ENCODE measurements at regions not wholly inside any gene's neighbourhood (a gene's known extent, or its start where the extent isn't known, plus 50 kb on each side); places are given as distances from the start of the nearest gene placed in this dataset.
"Not testable (repeated sequence)": the region's sequence is repeated elsewhere in the genome, so short reads cannot be mapped to it uniquely, and the experiment has no call there.

DNA sequence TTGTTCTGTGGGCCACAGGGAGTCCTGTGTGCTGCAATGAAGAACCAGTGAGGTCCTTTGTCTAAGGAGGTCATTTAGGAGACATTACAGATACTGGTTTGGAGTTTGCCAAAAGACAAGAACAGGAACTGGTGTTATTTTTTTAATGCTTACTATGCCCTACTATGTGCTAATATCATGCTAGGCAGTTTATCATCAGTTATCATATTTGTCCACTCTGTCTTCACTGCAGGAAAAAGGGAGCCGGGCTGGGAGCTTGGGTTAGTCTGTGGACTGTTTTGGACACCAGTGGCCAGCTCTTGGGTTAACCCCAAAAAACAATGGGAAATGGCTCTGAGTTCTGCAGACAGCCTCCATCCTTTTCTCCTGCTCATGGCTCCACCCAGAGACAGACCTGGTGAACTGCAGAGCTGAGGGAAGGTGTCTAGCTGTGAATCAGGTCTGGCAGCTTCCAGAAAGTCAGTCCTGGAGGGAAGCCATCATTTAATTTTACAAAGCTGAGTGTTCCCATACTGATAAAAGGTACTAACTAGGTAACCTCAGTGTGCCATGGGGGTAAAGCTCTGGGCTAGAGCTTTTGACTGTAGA is 101.2 kb upstream of the ZNF746 start:
- no peak overlapping the region for H3K4me3 ChIP-seq
- H3K9me3 ChIP-seq: no peaks in the 10 kb centered on the region
- no peaks in the 10 kb centered on the region for H3K27me3 ChIP-seq
- H3K4me1 ChIP-seq: no peaks in the 10 kb centered on the region
- H3K27ac ChIP-seq: no peak overlapping the region
- in situ Hi-C loops (cut with MboI; ENCODE audit: low sequenced_read_pairs in 4 of 4) (no loop called here), intact Hi-C loops (cut with DNase I; ENCODE audit: low total_unique reads) (no loop called here)
- H3K36me3 ChIP-seq: peaks cover 3 to 28% of the 10 kb centered on the region in 2 donors
- TF ChIP-seq POLR2A (IDR thresholded peaks at IDR 0.05): no peak
- TF ChIP-seq, protein P1, sequence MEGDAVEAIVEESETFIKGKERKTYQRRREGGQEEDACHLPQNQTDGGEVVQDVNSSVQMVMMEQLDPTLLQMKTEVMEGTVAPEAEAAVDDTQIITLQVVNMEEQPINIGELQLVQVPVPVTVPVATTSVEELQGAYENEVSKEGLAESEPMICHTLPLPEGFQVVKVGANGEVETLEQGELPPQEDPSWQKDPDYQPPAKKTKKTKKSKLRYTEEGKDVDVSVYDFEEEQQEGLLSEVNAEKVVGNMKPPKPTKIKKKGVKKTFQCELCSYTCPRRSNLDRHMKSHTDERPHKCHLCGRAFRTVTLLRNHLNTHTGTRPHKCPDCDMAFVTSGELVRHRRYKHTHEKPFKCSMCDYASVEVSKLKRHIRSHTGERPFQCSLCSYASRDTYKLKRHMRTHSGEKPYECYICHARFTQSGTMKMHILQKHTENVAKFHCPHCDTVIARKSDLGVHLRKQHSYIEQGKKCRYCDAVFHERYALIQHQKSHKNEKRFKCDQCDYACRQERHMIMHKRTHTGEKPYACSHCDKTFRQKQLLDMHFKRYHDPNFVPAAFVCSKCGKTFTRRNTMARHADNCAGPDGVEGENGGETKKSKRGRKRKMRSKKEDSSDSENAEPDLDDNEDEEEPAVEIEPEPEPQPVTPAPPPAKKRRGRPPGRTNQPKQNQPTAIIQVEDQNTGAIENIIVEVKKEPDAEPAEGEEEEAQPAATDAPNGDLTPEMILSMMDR (IDR thresholded peaks at IDR 0.05 in 4 of 5, conservative IDR thresholded peaks at IDR 0.05 in 1 of 5): no peak
- no peak for ATAC-seq
- DNase-seq: no peak

DNA sequence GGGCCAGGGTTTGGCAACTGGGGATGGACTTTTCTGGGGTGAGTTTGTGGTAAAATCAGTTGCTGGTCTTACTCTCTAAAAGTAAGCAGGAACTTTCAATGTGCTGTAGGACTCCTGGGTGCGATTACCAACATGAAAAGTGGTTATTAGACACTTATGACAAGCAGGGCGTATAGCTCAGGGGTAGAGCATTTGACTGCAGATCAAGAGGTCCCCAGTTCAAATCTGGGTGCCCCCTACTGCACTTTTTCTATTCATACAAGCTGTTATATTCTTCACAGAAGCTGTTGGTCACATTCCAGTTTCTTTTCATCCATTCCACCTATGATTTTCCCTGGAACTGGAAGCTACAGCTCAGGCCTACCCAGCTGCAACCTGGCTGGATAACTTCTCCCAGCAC is 100.2 kb upstream of the ZNF746 start:
- H3K27ac ChIP-seq; intact Hi-C loops (cut with DNase I; ENCODE audit: low total_unique reads); ATAC-seq; in situ Hi-C loops (cut with MboI; ENCODE audit: low sequenced_read_pairs in 4 of 4); DNase-seq; H3K27me3 ChIP-seq; H3K4me3 ChIP-seq; H3K4me1 ChIP-seq; H3K9me3 ChIP-seq: not testable (repeated sequence)
- H3K36me3 ChIP-seq: peaks cover 3 to 28% of the 10 kb centered on the region in 2 donors

- Histone ChIP-seq H3K4me3 (no peak overlapping the region), H3K27me3 (no peaks in the 10 kb centered on the region), H3K27ac (no peak overlapping the region), H3K36me3 (peaks cover 0 to 13% of the 10 kb centered on the region in 2 donors), H3K9me3 (no peaks in the 10 kb centered on the region), H3K4me1 (no peaks in the 10 kb centered on the region)
- TF ChIP-seq, protein P1 (IDR thresholded peaks at IDR 0.05 in 4 of 5, conservative IDR thresholded peaks at IDR 0.05 in 1 of 5): no peak
- no peak for TF ChIP-seq POLR2A (IDR thresholded peaks at IDR 0.05)
- DNase-seq: no peak
- no peak for ATAC-seq
- in situ Hi-C loops (cut with MboI; ENCODE audit: low sequenced_read_pairs in 4 of 4): no loop called here
- intact Hi-C loops (cut with DNase I; ENCODE audit: low total_unique reads): no loop called here
Measured at GRCh38 chr7:149595541-149595940, 97.9 kb upstream of the ZNF746 start.

- intact Hi-C loops (cut with DNase I; ENCODE audit: low total_unique reads): no loop called here
- H3K9me3 ChIP-seq: no peaks in the 10 kb centered on the region
- ATAC-seq (no peak), DNase-seq (no peak)
- no peaks in the 10 kb centered on the region for H3K4me1 ChIP-seq
- TF ChIP-seq, protein P1 (IDR thresholded peaks at IDR 0.05 in 4 of 5, conservative IDR thresholded peaks at IDR 0.05 in 1 of 5): no peak
- no peak for TF ChIP-seq POLR2A (IDR thresholded peaks at IDR 0.05)
- in situ Hi-C loops (cut with MboI; ENCODE audit: low sequenced_read_pairs in 4 of 4): no loop called here
- H3K27ac ChIP-seq: no peak overlapping the region
- H3K4me3 ChIP-seq: no peak overlapping the region
- H3K27me3 ChIP-seq: no peaks in the 10 kb centered on the region
- H3K36me3 ChIP-seq: peaks cover 0 to 13% of the 10 kb centered on the region in 2 donors
Measured at GRCh38 chr7:149595078-149595477, 97.5 kb upstream of the ZNF746 start.

DNA sequence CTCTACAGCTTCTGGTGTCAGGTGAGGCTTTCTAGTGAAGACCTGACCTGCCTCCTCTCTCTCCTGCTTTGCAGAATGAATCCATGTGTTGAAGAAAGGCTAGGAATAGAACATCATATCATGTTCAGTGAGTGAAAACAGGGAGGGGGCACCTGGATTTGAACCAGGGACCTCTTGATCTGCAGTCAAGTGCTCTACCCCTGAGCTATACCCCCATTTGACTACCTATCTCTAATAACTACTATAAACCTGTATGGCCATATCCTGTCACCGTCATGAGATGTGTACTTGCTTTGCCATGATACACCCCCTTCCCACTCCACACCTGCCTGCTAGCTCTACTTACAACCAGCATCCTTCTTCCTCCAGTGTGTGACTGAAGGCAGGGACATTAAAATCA is 91.3 kb upstream of the ZNF746 start:
- H3K27me3 ChIP-seq: no peaks in the 10 kb centered on the region
- intact Hi-C loops (cut with DNase I; ENCODE audit: low total_unique reads): no loop called here
- ATAC-seq: no peak
- H3K4me1 ChIP-seq: no peaks in the 10 kb centered on the region
- in situ Hi-C loops (cut with MboI; ENCODE audit: low sequenced_read_pairs in 4 of 4): no loop called here
- no peaks in the 10 kb centered on the region for H3K9me3 ChIP-seq
- peaks cover 0 to 24% of the 10 kb centered on the region in 2 donors for H3K36me3 ChIP-seq
- TF ChIP-seq, protein P1 (IDR thresholded peaks at IDR 0.05 in 4 of 5, conservative IDR thresholded peaks at IDR 0.05 in 1 of 5): no peak
- TF ChIP-seq POLR2A (IDR thresholded peaks at IDR 0.05): no peak
- no peak overlapping the region for H3K4me3 ChIP-seq
- no peak for DNase-seq
- no peak overlapping the region for H3K27ac ChIP-seq

Data from gastrocnemius medialis (tissue), 4 donors.